22Rv1 (cell line): ENCODE measurements at regions not wholly inside any gene's neighbourhood (a gene's known extent, or its start where the extent isn't known, plus 50 kb on each side); places are given as distances from the start of the nearest gene placed in this dataset.

Source experiments
- H3K27ac ChIP-seq: fragments of 450-650 bp; 2 replicates; pipeline ENCODE4 v1.5.1; 2017
- ZFX ChIP-seq: fragments of 450-650 bp; IDR thresholded peaks from 2 replicates; pipeline ENCODE4 v1.6.1; 2017; ENCODE audit warnings: antibody characterized with exemption, borderline replicate concordance
- TF ChIP-seq, protein P1 (sequence below): fragments of 450-650 bp; IDR thresholded peaks from 2 replicates; pipeline ENCODE4 v1.5.1; 2017; ENCODE audit warnings: mild to moderate bottlenecking

- TF ChIP-seq, protein P1, sequence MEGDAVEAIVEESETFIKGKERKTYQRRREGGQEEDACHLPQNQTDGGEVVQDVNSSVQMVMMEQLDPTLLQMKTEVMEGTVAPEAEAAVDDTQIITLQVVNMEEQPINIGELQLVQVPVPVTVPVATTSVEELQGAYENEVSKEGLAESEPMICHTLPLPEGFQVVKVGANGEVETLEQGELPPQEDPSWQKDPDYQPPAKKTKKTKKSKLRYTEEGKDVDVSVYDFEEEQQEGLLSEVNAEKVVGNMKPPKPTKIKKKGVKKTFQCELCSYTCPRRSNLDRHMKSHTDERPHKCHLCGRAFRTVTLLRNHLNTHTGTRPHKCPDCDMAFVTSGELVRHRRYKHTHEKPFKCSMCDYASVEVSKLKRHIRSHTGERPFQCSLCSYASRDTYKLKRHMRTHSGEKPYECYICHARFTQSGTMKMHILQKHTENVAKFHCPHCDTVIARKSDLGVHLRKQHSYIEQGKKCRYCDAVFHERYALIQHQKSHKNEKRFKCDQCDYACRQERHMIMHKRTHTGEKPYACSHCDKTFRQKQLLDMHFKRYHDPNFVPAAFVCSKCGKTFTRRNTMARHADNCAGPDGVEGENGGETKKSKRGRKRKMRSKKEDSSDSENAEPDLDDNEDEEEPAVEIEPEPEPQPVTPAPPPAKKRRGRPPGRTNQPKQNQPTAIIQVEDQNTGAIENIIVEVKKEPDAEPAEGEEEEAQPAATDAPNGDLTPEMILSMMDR = no peak
- no peak for TF ChIP-seq ZFX
- no peak overlapping the region for H3K27ac ChIP-seq
Measured at GRCh38 chr2:121110924-121111323, 174.1 kb downstream of the TFCP2L1 start.

DNA sequence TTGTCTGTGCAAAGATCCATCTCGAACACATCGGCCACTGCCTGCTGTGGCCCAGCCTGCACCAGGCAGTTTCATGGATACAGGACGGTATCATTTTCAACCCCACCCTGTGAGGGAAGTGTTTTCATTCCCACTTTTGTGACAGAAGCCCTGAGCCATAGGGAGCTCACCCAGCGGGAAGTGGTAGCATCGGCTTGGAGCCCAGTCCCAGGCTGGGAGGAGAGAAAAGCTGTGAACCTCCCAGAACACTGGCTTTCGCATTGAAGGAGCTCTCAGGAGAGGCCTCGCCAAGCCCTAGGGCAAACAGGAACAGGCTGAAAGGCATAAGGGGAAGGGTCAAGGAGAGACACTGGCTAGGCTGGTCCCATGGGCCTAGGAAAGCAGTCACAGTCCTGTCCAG, 166.1 kb downstream of the TFCP2L1 start:
- H3K27ac ChIP-seq = no peak overlapping the region

GRCh38 chr2:121120411-121120810, 164.6 kb downstream of the TFCP2L1 start:
- TF ChIP-seq ZFX = no peak
- TF ChIP-seq, protein P1 = no peak
- H3K27ac ChIP-seq = no peak overlapping the region

More for the DNA sequence above, 166.1 kb downstream of the TFCP2L1 start:
- TF ChIP-seq, protein P1 = no peak
- no peak for TF ChIP-seq ZFX

GRCh38 chr2:121120991-121121390, 164.0 kb downstream of the TFCP2L1 start:
- H3K27ac ChIP-seq = no peak overlapping the region
- no peak for TF ChIP-seq ZFX

DNA sequence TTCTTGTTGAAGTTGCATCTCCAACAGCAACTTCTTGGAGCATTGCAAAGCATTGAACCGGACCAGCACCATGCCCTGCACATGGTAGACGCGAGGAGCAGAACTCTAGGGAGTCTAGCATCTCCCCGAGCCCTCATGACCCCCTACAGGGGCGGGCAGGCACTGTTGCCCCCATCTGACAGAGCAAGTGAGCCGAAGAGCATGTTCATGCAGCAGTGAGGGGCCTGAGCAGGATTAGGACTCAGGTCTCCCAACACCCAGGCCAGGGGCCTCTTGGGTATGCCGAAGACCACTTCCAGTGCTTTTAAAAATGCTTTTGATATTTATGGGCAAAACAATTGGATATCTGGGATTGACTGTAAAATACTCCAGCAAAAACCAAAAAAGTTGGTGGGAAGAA, 163.3 kb downstream of the TFCP2L1 start:
- no peak overlapping the region for H3K27ac ChIP-seq
- no peak for TF ChIP-seq ZFX
- TF ChIP-seq, protein P1 = no peak

GRCh38 chr2:121123268-121123667, 161.7 kb downstream of the TFCP2L1 start:
- H3K27ac ChIP-seq = no peak overlapping the region
- no peak for TF ChIP-seq ZFX
- TF ChIP-seq, protein P1 = no peak

DNA sequence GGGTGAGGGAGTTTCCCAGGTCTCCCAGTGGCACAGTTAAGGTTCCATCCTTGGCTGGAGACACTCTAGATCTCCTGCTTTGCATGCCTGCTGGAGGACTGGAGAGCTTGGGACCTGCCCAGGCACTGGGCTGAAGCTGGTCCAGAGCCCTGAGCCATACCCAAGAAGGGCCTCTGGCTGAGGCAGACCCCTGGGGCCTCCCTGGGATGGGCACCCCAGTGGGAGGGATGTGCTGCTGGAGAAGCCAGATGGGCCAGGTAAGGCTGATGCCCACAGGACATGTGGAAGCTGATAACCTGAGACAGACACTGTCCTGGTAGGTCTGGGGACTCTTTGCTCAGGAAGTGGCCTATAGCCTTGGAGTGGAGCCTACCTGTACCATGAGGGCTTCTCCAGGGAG, 160.7 kb downstream of the TFCP2L1 start:
- no peak overlapping the region for H3K27ac ChIP-seq
- no peak for TF ChIP-seq ZFX
- TF ChIP-seq, protein P1 = no peak

DNA sequence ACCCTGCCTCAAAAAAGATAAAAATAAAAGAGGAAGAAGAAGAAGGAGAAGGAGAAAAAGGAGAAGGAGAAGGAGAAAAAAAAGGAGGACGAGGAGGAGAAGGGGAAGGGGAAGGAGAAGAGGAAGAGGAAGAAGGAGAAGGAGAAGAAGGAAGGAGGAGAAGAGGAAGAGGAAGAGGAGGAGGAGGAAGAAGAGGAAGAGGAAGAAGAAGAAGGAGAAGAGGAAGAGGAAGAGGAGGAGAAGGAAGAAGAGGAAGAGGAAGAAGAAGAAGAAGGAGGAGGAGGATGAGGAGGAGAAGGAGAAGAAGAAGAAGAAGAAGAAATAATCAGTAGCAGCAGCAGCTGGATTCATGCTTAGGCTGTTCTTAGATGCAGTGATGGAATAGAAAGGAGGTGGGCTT, 159.7 kb downstream of the TFCP2L1 start:
- H3K27ac ChIP-seq = no peak overlapping the region
- TF ChIP-seq, protein P1 = no peak
- TF ChIP-seq ZFX = no peak
